ENCODE measurements at regions not wholly inside any gene's neighbourhood (a gene's known extent, or its start where the extent isn't known, plus 50 kb on each side); places are given as distances from the start of the nearest gene placed in this dataset.

- Mint-ChIP-seq H3K36me3 (ENCODE audit: insufficient read depth, unreplicated experiment) (no peaks in the 10 kb centered on the region), H3K27ac (ENCODE audit: low read depth, unreplicated experiment) (no peak overlapping the region), H3K4me3 (ENCODE audit: unreplicated experiment) (no peak overlapping the region), H3K27me3 (ENCODE audit: insufficient read depth, unreplicated experiment) (no peaks in the 10 kb centered on the region), H3K4me1 (ENCODE audit: insufficient read depth, unreplicated experiment) (peaks cover 11% of the 10 kb centered on the region), H3K9me3 (ENCODE audit: unreplicated experiment) (no peaks in the 10 kb centered on the region)
- intact Hi-C loops (cut with micrococcal nuclease) = no loop called here
- no peak for TF ChIP-seq CTCF (IDR thresholded peaks at IDR 0.05; ENCODE audit: unreplicated experiment)
- CTCF ChIA-PET = interaction anchor here (0.5 kb wide), 2 partner anchors 11 to 80 kb away, joined by 3 to 4 read pairs; no protein-coding TSS in a partner anchor
- no TSS peak for BruUV-seq (replicated peaks)
- POLR2A ChIA-PET = no interaction called here
- no peak for DNase-seq (ENCODE audit: unreplicated experiment)
Observed at GRCh38 chr4:149884529-149885181, 69.0 kb upstream of the IQCM start.

GRCh38 chr4:149885896-149886295, 70.3 kb upstream of the IQCM start:
- POLR2A ChIA-PET = no interaction called here
- no peak for TF ChIP-seq CTCF (IDR thresholded peaks at IDR 0.05; ENCODE audit: unreplicated experiment)
- H3K36me3 Mint-ChIP-seq (ENCODE audit: insufficient read depth, unreplicated experiment) = no peaks in the 10 kb centered on the region
- no peaks in the 10 kb centered on the region for H3K9me3 Mint-ChIP-seq (ENCODE audit: unreplicated experiment)
- H3K4me3 Mint-ChIP-seq (ENCODE audit: unreplicated experiment) = no peak overlapping the region
- BruUV-seq (replicated peaks) = no TSS peak
- intact Hi-C loops (cut with micrococcal nuclease) = no loop called here
- H3K27me3 Mint-ChIP-seq (ENCODE audit: insufficient read depth, unreplicated experiment) = no peaks in the 10 kb centered on the region
- peaks cover 14% of the 10 kb centered on the region for H3K4me1 Mint-ChIP-seq (ENCODE audit: insufficient read depth, unreplicated experiment)
- DNase-seq (ENCODE audit: unreplicated experiment) = no peak
- no peak overlapping the region for H3K27ac Mint-ChIP-seq (ENCODE audit: low read depth, unreplicated experiment)
- CTCF ChIA-PET = interaction anchor here (0.7 to 2.3 kb wide), 3 partner anchors 11 to 514 kb away, joined by 3 to 12 read pairs (median 8); no protein-coding TSS in a partner anchor

- intact Hi-C loops (cut with micrococcal nuclease) = no loop called here
- peaks cover 14% of the 10 kb centered on the region for H3K4me1 Mint-ChIP-seq (ENCODE audit: insufficient read depth, unreplicated experiment)
- no peaks in the 10 kb centered on the region for H3K27me3 Mint-ChIP-seq (ENCODE audit: insufficient read depth, unreplicated experiment)
- POLR2A ChIA-PET = interaction anchor here (0.6 kb wide), 1 partner anchor 519 kb away, joined by 3 read pairs; no protein-coding TSS in a partner anchor
- H3K36me3 Mint-ChIP-seq (ENCODE audit: insufficient read depth, unreplicated experiment) = no peaks in the 10 kb centered on the region
- no peak overlapping the region for H3K27ac Mint-ChIP-seq (ENCODE audit: low read depth, unreplicated experiment)
- no peak overlapping the region for H3K4me3 Mint-ChIP-seq (ENCODE audit: unreplicated experiment)
- TF ChIP-seq CTCF (IDR thresholded peaks at IDR 0.05; ENCODE audit: unreplicated experiment) = no peak
- no peak for DNase-seq (ENCODE audit: unreplicated experiment)
- CTCF ChIA-PET = interaction anchor here (0.6 to 2.3 kb wide), 4 partner anchors 10 to 517 kb away, joined by 3 to 12 read pairs (median 6); no protein-coding TSS in a partner anchor
- BruUV-seq (replicated peaks) = no TSS peak
- no peaks in the 10 kb centered on the region for H3K9me3 Mint-ChIP-seq (ENCODE audit: unreplicated experiment)
Observed at GRCh38 chr4:149886786-149887490, 71.3 kb upstream of the IQCM start.

- Mint-ChIP-seq H3K27ac (ENCODE audit: low read depth, unreplicated experiment) (no peak overlapping the region), H3K9me3 (ENCODE audit: unreplicated experiment) (no peaks in the 10 kb centered on the region), H3K4me1 (ENCODE audit: insufficient read depth, unreplicated experiment) (peaks cover 4% of the 10 kb centered on the region), H3K36me3 (ENCODE audit: insufficient read depth, unreplicated experiment) (no peaks in the 10 kb centered on the region), H3K4me3 (ENCODE audit: unreplicated experiment) (no peak overlapping the region), H3K27me3 (ENCODE audit: insufficient read depth, unreplicated experiment) (no peaks in the 10 kb centered on the region)
- intact Hi-C loops (cut with micrococcal nuclease) = loop anchor here (10.0 kb wide), 5 partner anchors 185 to 445 kb away; no protein-coding TSS in a partner anchor
- no peak for DNase-seq (ENCODE audit: unreplicated experiment)
- no TSS peak for BruUV-seq (replicated peaks)
- CTCF ChIA-PET = interaction anchor here (0.8 to 1.8 kb wide), 3 partner anchors 10 to 518 kb away, joined by 3 to 7 read pairs (median 4); no protein-coding TSS in a partner anchor
- POLR2A ChIA-PET = no interaction called here
- TF ChIP-seq CTCF (IDR thresholded peaks at IDR 0.05; ENCODE audit: unreplicated experiment) = no peak
Observed at GRCh38 chr4:149889991-149890390, 74.3 kb upstream of the IQCM start.

Measured in MCF 10A (cell line).